Liver (tissue), 8 donors: ENCODE measurements at regions not wholly inside any gene's neighbourhood (a gene's known extent, or its start where the extent isn't known, plus 50 kb on each side); places are given as distances from the start of the nearest gene placed in this dataset.

ENCODE experiments used
- DNase-seq: peaks from one replicate; pipeline ENCODE4 v3.0.0-alpha.2; 2017; ENCODE audit warnings: low spot score
- H3K27ac ChIP-seq, 2 donors: one replicate each; pipeline ENCODE4 v1.7.0; 2013; ENCODE audit warnings: inconsistent platforms in 2 of 2, low read length in 2 of 2, control low read depth in 1 of 2, low read depth in 1 of 2, mild to moderate bottlenecking in 1 of 2
- H3K27me3 ChIP-seq, 4 donors: one replicate each; pipeline versions ENCODE4 v1.6.1 to v1.7.0; 2013; ENCODE audit warnings: low read length in 3 of 4, inconsistent platforms in 1 of 4, mild to moderate bottlenecking in 1 of 4, moderate library complexity in 1 of 4; ENCODE audit not compliant: control insufficient read depth in 4 of 4, insufficient read depth in 4 of 4
- H3K36me3 ChIP-seq, 4 donors: one replicate each; pipeline versions ENCODE4 v1.6.1 to v1.7.0; 2013; ENCODE audit warnings: low read length in 3 of 4, mild to moderate bottlenecking in 3 of 4, low read depth in 1 of 4, moderate library complexity in 1 of 4; ENCODE audit not compliant: control insufficient read depth in 4 of 4, insufficient read depth in 3 of 4
- H3K4me1 ChIP-seq, 4 donors: one replicate each; pipeline versions ENCODE4 v1.6.1 to v1.7.0; 2013; ENCODE audit warnings: low read length in 3 of 4, mild to moderate bottlenecking in 3 of 4, moderate library complexity in 1 of 4; ENCODE audit not compliant: control insufficient read depth in 4 of 4, insufficient read depth in 4 of 4
- H3K4me3 ChIP-seq, 3 donors: one replicate each; pipeline versions ENCODE4 v1.6.1 to v1.7.0; 2013; ENCODE audit warnings: low read length in 3 of 3, control low read depth in 1 of 3, low read depth in 1 of 3, mild to moderate bottlenecking in 1 of 3
- H3K9ac ChIP-seq, 2 donors: one replicate each; pipeline ENCODE4 v1.7.0; 2013; ENCODE audit warnings: low read length in 2 of 2, mild to moderate bottlenecking in 2 of 2, moderate library complexity in 2 of 2, control low read depth in 1 of 2, low read depth in 1 of 2
- H3K9me3 ChIP-seq, 4 donors: one replicate each; pipeline versions ENCODE4 v1.6.1 to v1.7.0; 2013; ENCODE audit warnings: low read length in 3 of 4; ENCODE audit not compliant: control insufficient read depth in 4 of 4
- CTCF ChIP-seq: fragments of 150-350 bp; IDR thresholded peaks from 2 replicates; pipeline ENCODE4 v1.5.1; 2017; ENCODE audit warnings: improper control_type of control experiment, low read depth, low read length; ENCODE audit not compliant: missing input control
- FOXA1 ChIP-seq: IDR thresholded peaks from 2 replicates; pipeline ENCODE4 v1.6.1; 2016; ENCODE audit warnings: antibody characterized with exemption
- FOXA2 ChIP-seq: IDR thresholded peaks from 2 replicates; pipeline ENCODE4 v1.6.1; 2016; ENCODE audit warnings: antibody characterized with exemption
- GABPA ChIP-seq, 2 donors: IDR thresholded peaks in 1 of 2; conservative IDR thresholded peaks in 1 of 2; 2 replicates each; pipeline ENCODE4 v1.6.1; 2016; ENCODE audit warnings: antibody characterized with exemption in 2 of 2, mild to moderate bottlenecking in 1 of 2, moderate library complexity in 1 of 2
- HNF4A ChIP-seq, 2 donors: conservative IDR thresholded peaks; 2 replicates each; pipeline ENCODE4 v1.6.1; 2016; ENCODE audit warnings: antibody characterized with exemption in 2 of 2, mild to moderate bottlenecking in 2 of 2
- JUND ChIP-seq, 2 donors: IDR thresholded peaks; 2 replicates each; pipeline ENCODE4 v1.6.1; 2016; ENCODE audit warnings: antibody characterized with exemption in 2 of 2
- MAX ChIP-seq: IDR thresholded peaks from 2 replicates; pipeline ENCODE4 v1.6.1; 2016; ENCODE audit warnings: antibody characterized with exemption
- NR2F2 ChIP-seq: IDR thresholded peaks from 2 replicates; pipeline ENCODE4 v1.6.1; 2016; ENCODE audit warnings: antibody characterized with exemption
- RAD21 ChIP-seq, 2 donors: IDR thresholded peaks; 2 replicates each; pipeline ENCODE4 v1.6.1; 2016; ENCODE audit warnings: antibody characterized with exemption in 2 of 2, mild to moderate bottlenecking in 2 of 2
- REST ChIP-seq: IDR thresholded peaks from 2 replicates; pipeline ENCODE4 v1.6.1; 2016; ENCODE audit warnings: antibody characterized with exemption, mild to moderate bottlenecking
- RXRA ChIP-seq, 2 donors: IDR thresholded peaks; 2 replicates each; pipeline ENCODE4 v1.6.1; 2017 to 2018; ENCODE audit warnings: antibody characterized with exemption in 2 of 2, mild to moderate bottlenecking in 1 of 2
- SP1 ChIP-seq: IDR thresholded peaks from 2 replicates; pipeline ENCODE4 v1.6.1; 2018; ENCODE audit warnings: antibody characterized with exemption, mild to moderate bottlenecking
- TAF1 ChIP-seq: conservative IDR thresholded peaks from 2 replicates; pipeline ENCODE4 v1.6.1; 2016; ENCODE audit warnings: antibody characterized with exemption, mild to moderate bottlenecking
- YY1 ChIP-seq: IDR thresholded peaks from 2 replicates; pipeline ENCODE4 v1.6.1; 2016; ENCODE audit warnings: antibody characterized with exemption, mild to moderate bottlenecking
- WGBS: extraction: QIAGEN DNeasy Blood & Tissue Kit; methylation state at CpG from one replicate; pipeline ENCODE4 v1.1.7; 2013; 5-methylcytosine and 5-hydroxymethylcytosine counted together
- donor health status: healthy.
- donor health status: healthy.
- donor health status: healthy.
- donor health status: healthy.
- donor health status: healthy.

GRCh38 chr18:64202863-64203262 is 54.0 kb upstream of the LINC00305 start:
- DNase-seq: no peak
- Histone ChIP-seq H3K36me3 (no peaks in the 10 kb centered on the region), H3K27ac (no peak overlapping the region), H3K9ac (no peak overlapping the region), H3K4me1 (peaks cover 0 to 4% (median 1%) of the 10 kb centered on the region in 4 donors), H3K4me3 (no peak overlapping the region), H3K27me3 (no peaks in the 10 kb centered on the region), H3K9me3 (no peaks in the 10 kb centered on the region)
- TF ChIP-seq GABPA (IDR thresholded peaks at IDR 0.05 in 1 of 2, conservative IDR thresholded peaks at IDR 0.05 in 1 of 2): no peak
- no peak for TF ChIP-seq FOXA1
- no peak for TF ChIP-seq JUND (IDR thresholded peaks at IDR 0.05)
- TF ChIP-seq HNF4A (conservative IDR thresholded peaks at IDR 0.05): no peak
- no peak for TF ChIP-seq REST
- no peak for TF ChIP-seq TAF1
- TF ChIP-seq CTCF: no peak
- no peak for TF ChIP-seq RAD21 (IDR thresholded peaks at IDR 0.05)
- no peak for TF ChIP-seq MAX
- no peak for TF ChIP-seq NR2F2
- TF ChIP-seq FOXA2: no peak
- 70% methylated on average over 7 of the region's 7 CpGs for WGBS

- Histone ChIP-seq H3K27me3 (no peaks in the 10 kb centered on the region), H3K4me3 (no peak overlapping the region), H3K36me3 (no peaks in the 10 kb centered on the region), H3K9me3 (no peaks in the 10 kb centered on the region), H3K4me1 (peaks cover 0 to 2% (median under 1%) of the 10 kb centered on the region in 4 donors), H3K9ac (no peak overlapping the region), H3K27ac (no peak overlapping the region)
- no peak for DNase-seq
- WGBS: 60% methylated on average over 6 of the region's 6 CpGs
- no peak for TF ChIP-seq MAX
- TF ChIP-seq SP1: no peak
Measured at GRCh38 chr18:64202210-64202836, 53.4 kb upstream of the LINC00305 start.

- TF ChIP-seq HNF4A (conservative IDR thresholded peaks at IDR 0.05) (peak in 1 of 2 donors; percentile 8), YY1 (peak; percentile 43), RXRA (IDR thresholded peaks at IDR 0.05) (no peak)
- Histone ChIP-seq H3K27me3 (no peaks in the 10 kb centered on the region), H3K9ac (no peak overlapping the region), H3K27ac (no peak overlapping the region), H3K4me1 (peaks cover 0 to 2% (median 0%) of the 10 kb centered on the region in 4 donors), H3K4me3 (no peak overlapping the region), H3K9me3 (no peaks in the 10 kb centered on the region), H3K36me3 (no peaks in the 10 kb centered on the region)
- 38% methylated on average over 2 of the region's 2 CpGs for WGBS
- no peak for DNase-seq
Measured at GRCh38 chr18:64201781-64202180, 52.9 kb upstream of the LINC00305 start.
